Skeletal muscle tissue (tissue), 1 donor: ENCODE measurements at regions not wholly inside any gene's neighbourhood (a gene's known extent, or its start where the extent isn't known, plus 50 kb on each side); places are given as distances from the start of the nearest gene placed in this dataset. TPM values are rescaled to one million over a fixed set of nuclear protein-coding genes. Genes with fewer than 3 reads are reported as not detected.

Experiments
- small RNA-seq: library from RNA; depleted of rRNA; stranded (forward); fragments of <200 nt; gene quantifications from one replicate; pipeline ENCODE3, GENCODE V24; 2014

Small RNA genes lying in the stretch of these regions (small RNA-seq; reads per million reads assigned to genes)
- not detected for gene RNA5SP454
